Activated CD8-positive, alpha-beta memory T cell treated with anti-CD3 and anti-CD28 coated beads for 48 hours (primary cell): ENCODE measurements at regions not wholly inside any gene's neighbourhood (a gene's known extent, or its start where the extent isn't known, plus 50 kb on each side); places are given as distances from the start of the nearest gene placed in this dataset.
"Not testable (repeated sequence)": the region's sequence is repeated elsewhere in the genome, so short reads cannot be mapped to it uniquely, and the experiment has no call there.

Experiments
- DNase-seq, 3 experiments: peaks; one replicate each; pipeline ENCODE4 v3.0.0-alpha.2; 2020; ENCODE audit warnings: low read depth in 2 of 3, low spot score in 2 of 3

DNA sequence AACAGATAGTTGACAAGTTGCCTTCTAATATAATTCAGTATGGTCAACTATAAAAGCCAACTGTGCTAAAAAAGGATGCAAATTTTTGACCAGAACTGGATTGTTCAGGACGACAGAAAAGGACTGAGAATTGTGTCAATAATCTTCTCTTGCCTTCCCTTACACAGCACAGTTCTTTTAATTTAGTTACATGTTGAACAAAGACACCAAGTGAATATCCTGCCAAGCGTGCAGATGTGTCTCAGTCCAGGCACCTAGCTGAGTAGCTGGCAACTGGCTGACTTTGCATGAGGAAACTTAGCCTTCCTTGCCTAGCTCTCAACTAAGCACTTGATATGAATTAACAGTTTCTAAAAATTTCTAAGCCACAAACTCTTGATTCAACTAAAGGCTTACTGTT is 801.4 kb downstream of the BCL11A start:
- DNase-seq, result no peak

DNA sequence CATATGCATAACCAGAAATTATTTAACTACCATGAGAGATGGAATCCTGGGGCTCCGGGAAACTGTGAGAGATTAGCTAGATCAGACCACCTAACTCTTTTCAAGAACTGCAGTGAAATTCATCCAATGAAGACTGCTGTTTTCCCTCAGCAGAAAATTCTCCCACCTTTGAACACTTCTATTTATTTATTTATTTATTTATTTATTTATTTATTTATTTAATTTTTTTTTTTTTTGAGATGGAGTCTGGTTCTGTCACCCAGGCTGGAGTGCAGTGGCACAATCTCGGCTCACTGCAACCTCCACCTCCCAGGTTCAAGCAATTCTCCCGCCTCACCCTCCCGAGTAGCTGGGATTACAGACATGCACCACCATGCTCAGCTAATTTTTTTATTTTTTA is 802.2 kb downstream of the BCL11A start:
- not testable (repeated sequence) for DNase-seq

DNA sequence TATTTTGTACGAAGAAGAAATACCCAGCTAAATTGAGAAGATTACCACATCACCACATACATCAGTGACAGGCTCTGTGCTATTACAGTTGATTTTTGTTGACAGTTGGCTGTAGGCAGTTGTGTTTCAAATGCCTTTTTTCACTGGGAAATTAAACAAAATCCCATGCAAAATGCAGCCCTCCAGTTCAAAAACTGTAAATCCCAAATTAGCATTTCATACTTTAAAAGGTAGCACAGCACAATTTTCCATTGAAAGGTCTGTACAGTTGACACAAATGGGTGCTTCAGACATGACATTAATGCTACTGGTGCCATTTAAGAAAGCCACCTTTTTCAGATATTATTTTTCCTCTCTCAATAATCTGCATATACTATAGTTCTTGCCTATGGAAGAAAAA is 807.2 kb downstream of the BCL11A start:
- DNase-seq, result no peak

DNA sequence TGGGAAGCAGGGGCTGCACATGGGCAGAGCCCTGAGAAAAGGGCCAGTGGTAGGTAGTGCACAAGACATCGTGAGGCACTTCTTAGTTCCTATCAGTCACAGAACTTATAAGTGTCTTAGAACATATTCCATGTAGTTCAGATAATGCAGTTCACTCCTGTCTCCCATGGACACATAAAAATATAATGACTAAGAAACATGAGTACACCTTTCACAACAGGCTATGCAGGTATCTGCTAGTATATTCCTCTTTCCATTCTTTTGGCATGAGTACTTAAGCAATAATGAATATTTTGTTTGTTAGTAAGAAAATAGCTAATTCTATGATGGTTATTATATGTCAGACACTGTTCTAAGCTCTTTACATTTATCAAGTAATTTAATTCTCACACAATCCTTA is 808.4 kb downstream of the BCL11A start:
- DNase-seq, result no peak

DNA sequence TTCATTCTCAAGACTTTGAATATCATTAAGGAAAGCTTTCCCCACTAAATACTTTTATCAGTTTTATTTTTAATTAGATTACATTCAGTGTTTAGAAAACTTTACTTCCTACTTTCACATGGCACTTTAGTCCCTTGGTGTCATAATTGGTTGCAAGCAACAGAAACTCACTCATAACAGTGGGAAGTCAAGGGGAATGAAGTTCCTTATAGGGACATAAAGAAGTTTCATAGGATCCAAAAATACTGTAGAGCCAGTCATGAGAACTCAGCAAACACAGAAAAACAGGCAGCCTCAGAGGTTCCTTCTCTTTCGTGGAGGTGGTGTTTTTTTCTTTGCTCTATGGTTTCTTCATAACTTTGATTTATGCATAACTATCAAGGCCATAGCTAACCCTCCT is 809.0 kb downstream of the BCL11A start:
- no peak for DNase-seq

DNA sequence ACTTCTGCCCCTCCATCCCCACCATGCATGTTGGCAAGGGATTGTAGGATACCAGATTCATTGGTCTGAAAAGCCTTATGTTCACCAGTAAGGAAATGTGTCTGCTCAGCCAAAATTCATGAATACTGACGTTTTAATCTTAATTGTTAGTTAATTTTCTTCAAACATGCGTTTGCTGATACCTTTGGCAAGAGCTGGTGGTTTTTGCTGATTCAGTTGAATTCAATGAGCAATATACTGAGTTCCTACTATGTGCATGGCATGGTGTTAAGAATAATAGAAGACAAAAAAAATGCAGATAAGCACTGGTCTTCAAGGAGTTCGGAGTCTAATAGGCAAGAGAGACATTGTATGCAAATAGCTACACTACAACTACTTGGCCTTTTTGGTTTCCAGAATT is 811.6 kb downstream of the BCL11A start:
- no peak for DNase-seq

DNA sequence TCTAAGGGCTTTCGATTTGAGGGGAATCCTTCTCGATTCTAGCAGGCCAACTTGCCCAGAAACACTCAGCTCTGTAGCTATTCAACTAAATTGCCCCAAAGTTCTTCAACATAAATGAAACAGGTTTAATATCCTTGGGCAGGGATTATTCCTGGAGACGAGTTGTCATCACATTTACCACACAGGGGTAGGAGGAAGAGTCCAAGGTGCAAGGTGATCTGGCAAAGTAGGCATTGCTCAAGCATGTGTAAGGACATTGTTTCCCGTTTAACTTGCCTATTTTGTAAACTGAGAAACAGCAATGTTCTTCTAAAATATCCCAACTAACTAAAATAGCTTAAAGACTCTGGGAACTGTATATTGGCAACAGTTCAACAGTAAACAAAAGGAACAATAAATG is 814.3 kb downstream of the BCL11A start:
- DNase-seq, result no peak

DNA sequence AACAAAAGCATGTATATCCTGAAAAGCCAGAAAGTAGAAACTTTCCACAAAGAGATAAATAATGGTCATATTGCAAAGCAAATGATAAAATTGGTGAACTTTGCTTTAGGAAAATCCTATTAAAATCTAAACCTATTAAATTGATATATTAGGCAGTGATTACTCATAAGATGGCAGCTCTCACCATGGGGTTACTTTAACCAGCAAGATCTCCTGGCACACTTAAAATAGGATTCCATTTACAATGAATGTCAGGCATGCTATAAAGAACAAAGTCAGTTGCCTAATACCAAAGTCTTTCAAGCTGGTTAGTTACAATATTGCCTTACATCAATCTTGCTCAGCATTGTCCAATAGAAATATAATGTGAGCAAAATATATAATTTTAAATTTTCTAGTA is 816.2 kb downstream of the BCL11A start:
- no peak for DNase-seq

DNA sequence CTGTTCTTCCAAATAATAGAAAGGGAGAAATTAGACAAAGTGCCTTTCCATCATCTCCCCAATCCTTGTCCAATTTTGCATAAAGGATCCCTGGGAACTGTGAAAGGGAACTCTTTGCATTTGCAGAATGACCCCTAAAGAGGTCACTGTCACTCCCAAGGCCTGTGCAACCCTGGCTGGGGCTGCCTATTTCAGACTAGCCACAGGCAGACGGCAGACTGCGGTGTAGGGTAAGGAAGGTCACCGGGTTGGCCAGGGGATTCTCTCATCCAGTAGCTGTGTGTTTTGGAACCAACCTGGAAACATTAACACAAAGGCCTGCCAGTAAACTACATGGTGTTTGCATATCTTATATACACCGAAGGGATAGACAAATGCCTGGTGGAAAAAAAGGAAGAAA is 818.7 kb downstream of the BCL11A start:
- DNase-seq, result no peak

DNA sequence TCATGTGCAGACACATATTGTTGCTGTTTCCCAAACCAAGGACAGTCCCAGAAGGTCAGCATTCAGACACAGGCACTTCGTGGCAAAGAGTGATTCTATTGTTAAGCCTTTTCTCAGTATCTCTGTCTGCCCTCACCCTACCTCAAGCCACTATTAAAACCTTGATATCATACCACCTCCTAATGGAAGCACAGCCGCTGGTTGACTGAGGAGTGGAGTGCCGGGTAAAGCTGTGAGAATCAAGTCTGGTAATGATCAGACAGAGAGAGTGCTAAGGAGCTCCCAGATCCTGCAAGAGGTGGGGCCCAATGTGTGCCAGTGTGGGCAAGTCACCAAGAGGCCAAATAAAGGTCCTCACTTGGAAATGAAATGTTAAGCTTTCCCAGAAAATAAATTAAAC is 819.5 kb downstream of the BCL11A start:
- DNase-seq, result no peak

DNA sequence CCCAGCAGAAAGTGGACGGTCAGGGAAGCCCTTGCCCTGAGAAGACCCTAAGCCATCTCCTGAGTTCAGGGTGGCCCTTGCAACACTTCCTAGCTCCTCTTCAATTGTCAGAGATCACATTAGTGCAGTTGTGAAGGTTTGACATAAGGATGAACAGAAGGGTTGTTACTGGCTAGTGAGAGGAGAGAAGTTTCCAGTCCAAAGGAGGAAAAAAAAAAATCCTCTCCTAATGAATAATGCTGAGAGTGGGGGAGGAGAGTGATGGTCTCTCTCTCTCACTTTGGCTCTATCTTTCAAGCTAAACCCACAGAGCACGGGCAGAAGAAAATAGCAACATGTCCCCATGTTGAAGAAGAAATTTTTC is 819.9 kb downstream of the BCL11A start:
- no peak for DNase-seq

DNA sequence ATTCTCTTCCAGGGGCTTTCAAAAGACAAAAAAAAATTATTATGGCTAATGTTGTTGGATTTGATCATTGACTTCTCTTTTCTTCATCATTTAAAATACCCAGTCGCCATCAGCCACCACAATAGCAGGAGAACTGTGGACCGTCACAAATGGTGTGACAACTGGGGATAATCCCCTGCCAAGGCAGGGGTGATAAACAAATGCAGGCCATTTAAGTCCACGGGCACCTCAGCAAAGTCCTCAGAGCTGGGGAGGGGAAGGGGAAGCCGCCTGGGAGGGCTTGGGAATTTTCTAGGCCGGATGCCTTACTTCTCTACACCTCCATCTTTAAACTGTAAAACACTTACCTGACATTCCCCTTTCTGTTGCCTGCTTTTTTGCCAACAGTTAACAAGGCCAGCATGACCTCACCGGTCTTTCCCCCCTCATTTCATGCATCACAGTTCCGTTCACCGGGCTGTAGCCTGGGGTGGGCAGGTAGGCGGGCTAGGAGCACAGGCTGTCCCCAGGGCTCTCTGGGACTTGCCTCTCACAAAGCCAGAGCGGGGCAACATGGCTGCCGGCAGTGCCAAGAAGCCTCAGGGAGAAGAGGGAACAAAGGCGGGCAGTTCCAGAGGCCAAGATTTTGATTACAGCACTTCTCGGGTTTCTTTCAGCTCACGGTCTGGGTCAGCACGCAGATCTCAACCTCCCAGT is 820.4 kb downstream of the BCL11A start:
- no peak for DNase-seq

DNA sequence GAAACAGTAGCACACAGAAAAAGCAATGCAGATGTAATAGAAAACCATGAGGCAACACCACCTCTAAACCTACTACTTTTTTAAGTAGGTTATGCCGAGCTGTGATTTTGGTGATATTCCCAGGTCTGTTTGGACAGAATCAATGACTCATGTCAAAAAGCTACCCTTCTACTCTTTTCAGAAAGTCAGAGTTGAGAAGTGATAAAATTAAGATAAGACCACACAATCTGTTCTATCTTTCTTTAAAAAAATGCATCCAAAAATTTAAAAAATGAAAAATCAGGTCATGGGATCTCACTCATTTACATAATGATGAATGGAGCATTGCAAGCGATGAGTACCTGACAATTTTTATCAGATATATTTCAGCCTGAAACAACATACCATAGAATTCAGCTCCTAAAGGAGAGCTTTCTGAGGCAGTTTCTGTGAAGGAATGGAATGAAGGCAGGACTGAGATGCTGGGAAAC is 826.3 kb downstream of the BCL11A start:
- no peak for DNase-seq

DNA sequence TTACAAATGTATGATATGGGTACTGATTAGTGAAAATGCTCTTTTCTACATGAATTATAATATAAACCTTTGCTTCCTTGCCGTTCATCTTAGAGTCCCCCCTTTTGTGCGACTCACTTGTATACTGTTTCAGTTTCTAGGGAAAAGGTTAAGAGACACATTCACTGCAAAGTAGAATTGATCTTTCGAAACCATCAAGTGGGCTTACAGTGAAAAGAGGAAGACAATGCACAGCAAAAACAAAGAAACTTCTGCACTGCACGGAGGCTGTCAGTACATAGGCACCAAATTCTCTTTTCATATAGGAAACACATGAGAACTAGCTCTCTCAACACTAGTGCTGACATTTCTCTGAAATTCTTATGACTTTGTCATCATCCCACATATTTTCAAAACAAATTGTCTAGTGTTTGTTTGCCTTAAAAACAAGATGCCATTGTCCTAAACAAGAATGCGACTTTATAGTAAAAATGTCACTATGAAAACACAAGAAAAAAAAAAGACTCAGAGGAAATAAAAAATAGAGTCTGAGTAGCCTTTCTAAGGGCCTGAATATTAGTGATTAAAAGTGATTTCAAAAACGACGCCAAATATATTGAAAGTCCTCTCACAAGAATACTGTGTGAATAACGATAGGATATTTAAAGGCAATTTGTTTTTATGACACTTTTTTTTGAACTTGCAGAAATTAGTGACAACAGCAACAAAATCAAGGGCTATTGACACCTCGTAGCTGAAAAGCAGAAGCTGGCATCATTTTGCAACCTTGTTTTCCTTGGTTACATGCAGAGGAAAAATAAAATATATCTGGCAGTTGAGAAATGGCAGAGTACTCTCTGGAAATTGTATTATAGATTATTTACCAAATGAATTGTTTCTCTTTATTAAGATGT is 827.0 kb downstream of the BCL11A start:
- no peak for DNase-seq

DNA sequence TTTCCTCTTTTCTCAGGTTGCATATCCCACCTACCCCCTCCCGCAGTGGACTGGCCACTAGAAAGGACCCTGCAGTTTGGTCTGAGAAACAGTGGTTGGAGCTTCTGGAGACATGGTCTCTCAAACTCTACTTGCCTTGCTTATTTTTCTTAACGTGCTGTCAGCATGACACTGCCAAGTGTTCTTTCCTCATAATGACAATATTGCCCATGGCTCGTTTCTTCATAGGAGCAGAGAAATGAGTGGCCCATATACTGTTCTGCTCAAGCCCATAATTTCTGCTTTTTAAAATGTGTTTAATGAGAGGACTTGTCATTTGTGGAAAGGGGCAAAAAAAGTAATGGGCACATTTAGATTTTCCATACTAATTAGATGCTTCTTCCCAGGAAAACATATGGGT is 828.7 kb downstream of the BCL11A start:
- DNase-seq, result no peak

DNA sequence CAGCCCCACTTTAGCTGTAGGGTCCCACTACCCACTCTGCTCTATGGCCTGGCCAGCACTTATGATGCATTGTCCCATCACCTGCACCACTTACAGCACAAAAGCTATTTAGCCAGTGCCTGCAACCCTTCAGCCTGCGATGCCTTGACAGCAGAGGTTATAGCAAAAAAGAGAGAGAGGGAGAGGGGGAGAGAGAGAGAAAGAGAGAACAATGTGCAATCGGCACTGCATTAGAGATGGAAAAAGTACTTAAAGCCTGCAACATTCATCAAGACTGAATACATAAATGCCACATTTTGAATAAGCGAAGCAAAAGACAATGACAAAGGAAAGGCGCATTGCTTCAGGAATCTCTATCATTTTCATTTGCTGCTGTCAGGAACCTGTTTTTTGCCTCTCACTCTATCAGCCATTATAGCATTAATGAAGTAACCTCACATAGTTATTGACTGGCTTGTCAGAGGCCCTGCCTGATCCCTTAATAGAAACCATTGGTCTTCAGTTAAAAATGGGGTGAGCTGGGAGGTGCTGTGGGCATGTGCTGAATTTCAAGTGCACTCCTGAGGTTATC is 833.1 kb downstream of the BCL11A start:
- no peak for DNase-seq

DNA sequence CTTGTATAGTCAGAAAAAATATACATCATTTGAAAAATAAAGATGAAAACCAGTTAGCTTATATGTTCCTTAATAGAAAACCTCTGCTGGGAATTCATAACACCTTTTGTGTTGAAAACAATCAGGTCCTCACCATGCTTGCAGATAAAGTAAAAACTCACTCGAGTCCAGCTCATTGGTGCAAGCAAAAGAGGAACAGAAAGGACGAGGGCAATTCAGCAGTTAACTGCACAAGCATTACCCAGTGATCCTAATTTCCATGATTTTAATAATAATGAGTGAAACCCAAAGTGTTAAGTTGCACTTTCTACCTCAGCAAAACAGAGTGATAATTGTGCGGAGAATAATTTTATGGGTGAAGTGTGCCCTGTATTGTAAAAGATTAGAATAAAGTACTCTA is 839.9 kb downstream of the BCL11A start:
- no peak for DNase-seq

DNA sequence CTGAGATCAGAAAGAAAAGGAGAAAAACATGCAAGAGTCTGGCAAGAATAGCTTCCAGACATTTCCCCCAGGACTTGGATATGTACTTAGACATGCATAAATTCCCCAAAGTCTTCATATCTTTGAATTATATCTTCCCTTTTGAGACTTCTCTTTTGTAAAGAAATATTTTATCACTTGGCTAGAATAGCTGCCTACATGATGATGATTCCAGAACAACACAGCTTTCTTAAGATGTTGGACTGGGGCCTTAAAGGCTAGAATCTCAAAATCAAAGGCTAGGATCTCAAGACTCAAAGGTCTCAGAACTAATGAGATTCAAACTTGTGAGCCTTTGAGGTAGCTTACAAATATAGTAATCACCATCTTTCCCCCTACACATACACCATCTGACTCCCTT is 842.3 kb downstream of the BCL11A start:
- DNase-seq, result no peak

DNA sequence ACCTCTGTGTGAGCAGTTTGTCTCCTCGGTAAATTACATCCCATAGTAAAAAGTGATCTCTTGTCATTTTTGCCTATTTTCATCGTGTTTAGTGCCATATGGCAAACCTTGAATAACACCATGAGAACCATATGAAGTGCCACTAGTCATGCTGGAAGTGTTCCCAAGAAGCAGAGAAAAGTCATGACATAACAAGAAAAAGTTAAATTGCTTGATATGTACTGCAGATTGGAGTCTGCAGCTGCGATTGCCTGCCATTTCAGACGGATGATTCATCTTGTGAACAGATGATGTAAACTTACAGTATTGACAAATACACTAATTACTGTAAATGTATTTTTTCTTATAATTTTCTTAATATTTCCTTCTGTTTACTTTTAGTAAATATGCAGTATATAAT is 846.7 kb downstream of the BCL11A start:
- DNase-seq, result no peak

DNA sequence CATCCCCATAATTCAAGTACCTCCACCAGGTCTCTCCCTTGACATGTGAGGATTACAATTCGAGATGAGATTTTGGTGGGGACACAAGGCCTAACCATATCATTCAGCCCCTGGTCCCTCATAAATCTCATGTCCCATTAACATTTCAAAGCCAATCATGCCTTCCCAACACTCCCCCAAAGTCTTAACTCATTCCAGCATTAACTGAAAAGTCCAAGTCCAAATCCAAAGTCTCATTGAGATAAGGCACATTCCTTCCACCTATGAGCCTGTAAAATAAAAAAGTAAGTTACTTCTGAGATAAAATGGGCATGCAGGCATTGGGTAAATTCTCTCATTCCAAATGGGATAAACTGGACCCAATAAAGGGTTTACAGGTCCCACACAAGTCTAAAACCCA is 849.7 kb downstream of the BCL11A start:
- DNase-seq, result no peak

DNA sequence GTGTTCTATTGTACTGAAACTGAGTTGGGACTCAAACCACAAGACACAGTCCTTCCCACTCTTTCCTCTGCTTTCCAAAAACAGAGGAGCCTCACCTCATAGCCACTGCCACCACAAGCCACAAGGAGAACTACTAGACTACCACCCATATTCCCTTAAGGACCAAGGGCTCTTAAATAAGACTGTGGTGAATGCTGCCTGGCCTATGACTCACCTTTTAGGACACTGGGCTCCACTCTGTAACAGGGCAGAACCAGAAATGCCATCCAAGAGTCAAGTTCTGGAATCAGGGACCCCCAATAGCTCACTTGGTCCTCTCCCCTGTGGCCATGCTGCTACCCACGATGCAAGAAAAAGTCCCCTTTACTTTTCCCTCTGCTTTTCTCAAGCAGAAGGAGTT is 851.4 kb downstream of the BCL11A start:
- no peak for DNase-seq

DNA sequence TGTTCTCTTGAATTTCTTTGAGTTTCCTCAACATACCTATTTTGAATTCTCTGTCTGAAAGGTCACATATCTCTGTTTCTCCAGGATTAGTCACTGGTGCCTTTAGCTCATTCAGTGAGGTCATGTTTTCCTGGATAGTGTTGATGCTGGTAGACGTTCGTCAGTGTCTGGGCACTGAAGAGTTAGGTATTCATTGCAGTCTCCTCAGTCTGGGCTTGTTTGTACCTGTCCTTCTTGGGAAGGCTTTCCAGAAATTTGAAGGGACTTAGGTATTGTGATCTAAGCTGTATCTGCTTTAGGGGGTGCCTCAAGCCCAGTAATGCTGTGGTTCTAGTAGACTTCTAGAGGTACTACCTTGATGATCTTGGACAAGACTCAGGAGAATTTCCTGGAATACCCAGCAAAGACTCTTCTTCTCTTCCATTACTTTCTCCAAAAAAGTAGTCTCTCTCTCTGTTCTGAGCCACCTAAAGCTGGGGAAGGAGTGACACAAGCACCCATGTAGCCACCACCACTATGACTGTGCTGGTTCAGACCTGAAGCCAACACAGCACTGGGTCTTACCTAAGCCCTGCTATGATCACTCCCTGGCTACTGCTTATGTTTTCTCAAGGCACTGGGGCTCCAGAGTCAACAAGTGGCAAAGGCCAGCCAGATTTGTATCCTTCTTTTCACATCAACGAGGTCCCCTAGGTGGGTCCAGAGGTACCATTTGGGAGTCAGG is 852.0 kb downstream of the BCL11A start:
- DNase-seq, result no peak
